Activated CD8-positive, alpha-beta memory T cell treated with anti-CD3 and anti-CD28 coated beads, Interleukin-2, amount 50 U/mL, for 1 hour (primary cell): ENCODE measurements at regions not wholly inside any gene's neighbourhood (a gene's known extent, or its start where the extent isn't known, plus 50 kb on each side); places are given as distances from the start of the nearest gene placed in this dataset.

Experiments
- DNase-seq: peaks from one replicate; pipeline ENCODE4 v3.0.0-alpha.2; 2020; ENCODE audit errors: extremely low read depth

GRCh38 chr9:20042128-20042711 is 253.4 kb upstream of the SLC24A2 start:
- no peak for DNase-seq

- DNase-seq = peak; percentile 3
Observed at GRCh38 chr9:20041697-20042081, 252.9 kb upstream of the SLC24A2 start.

- no peak for DNase-seq
Observed at GRCh38 chr9:20040991-20041696, 252.3 kb upstream of the SLC24A2 start.

- DNase-seq = no peak
Observed at GRCh38 chr9:20037699-20038098, 248.9 kb upstream of the SLC24A2 start.

GRCh38 chr9:20033511-20033910 is 244.7 kb upstream of the SLC24A2 start:
- no peak for DNase-seq

GRCh38 chr9:20032413-20033006 is 243.7 kb upstream of the SLC24A2 start:
- DNase-seq = no peak

- no peak for DNase-seq
Observed at GRCh38 chr9:20031836-20032235, 243.0 kb upstream of the SLC24A2 start.

- DNase-seq = no peak
Observed at GRCh38 chr9:20030671-20031070, 241.8 kb upstream of the SLC24A2 start.

- DNase-seq = no peak
Observed at GRCh38 chr9:20030221-20030620, 241.4 kb upstream of the SLC24A2 start.

GRCh38 chr9:20028849-20029231 is 240.0 kb upstream of the SLC24A2 start:
- DNase-seq = no peak

- no peak for DNase-seq
Observed at GRCh38 chr9:20028192-20028848, 239.5 kb upstream of the SLC24A2 start.

- no peak for DNase-seq
Observed at GRCh38 chr9:20023961-20024571, 235.2 kb upstream of the SLC24A2 start.

- DNase-seq = no peak
Observed at GRCh38 chr9:20023210-20023905, 234.5 kb upstream of the SLC24A2 start.

GRCh38 chr9:20022410-20022809 is 233.6 kb upstream of the SLC24A2 start:
- no peak for DNase-seq

- DNase-seq = no peak
Observed at GRCh38 chr9:20016611-20017010, 227.8 kb upstream of the SLC24A2 start.

GRCh38 chr9:20015427-20015931 is 226.6 kb upstream of the SLC24A2 start:
- DNase-seq = no peak

GRCh38 chr9:20014168-20014567 is 225.3 kb upstream of the SLC24A2 start:
- no peak for DNase-seq

GRCh38 chr9:20012232-20012631 is 223.4 kb upstream of the SLC24A2 start:
- no peak for DNase-seq

GRCh38 chr9:20009606-20010005 is 220.8 kb upstream of the SLC24A2 start:
- DNase-seq = no peak

- DNase-seq = no peak
Observed at GRCh38 chr9:20002011-20002410, 213.2 kb upstream of the SLC24A2 start.

- no peak for DNase-seq
Observed at GRCh38 chr9:20001058-20001457, 212.2 kb upstream of the SLC24A2 start.
